Spleen (tissue), 7 donors: ENCODE measurements at regions not wholly inside any gene's neighbourhood (a gene's known extent, or its start where the extent isn't known, plus 50 kb on each side); places are given as distances from the start of the nearest gene placed in this dataset.

Experiments used
- CTCF ChIP-seq, 11 experiments: fragments of 200-600 bp in 7 of 11; fragments of 450-650 bp in 4 of 11; sonication (generic) in 4 of 11; IDR thresholded peaks in 8 of 11; conservative IDR thresholded peaks in 3 of 11; 1 replicate in 7 of 11; 2 replicates in 4 of 11; pipeline versions ENCODE4 v1.4.0 to v1.8.0; 2016 to 2021; ENCODE audit warnings: antibody characterized with exemption in 11 of 11, inconsistent platforms in 4 of 11, mild to moderate bottlenecking in 1 of 11
- POLR2A ChIP-seq, 3 donors: fragments of 450-650 bp; IDR thresholded peaks; one replicate each; pipeline ENCODE4 v1.5.1; 2017; ENCODE audit warnings: antibody characterized with exemption in 3 of 3, mild to moderate bottlenecking in 1 of 3
- POLR2AphosphoS5 ChIP-seq, 3 donors: sonication (generic); formaldehyde crosslinking; IDR thresholded peaks; one replicate each; pipeline ENCODE4 v1.5.1; 2017; ENCODE audit warnings: antibody characterized with exemption in 3 of 3
- donor health status: DM: no; HTN: no; CAD: no; lungs with moderate emphysema.
- donor health status: DM: no; HTN: no; CAD: no.
- donor health status: DM: no; HTN: no; CAD: no.

- TF ChIP-seq CTCF (IDR thresholded peaks at IDR 0.05 in 8 of 11, conservative IDR thresholded peaks at IDR 0.05 in 3 of 11) (no peak), POLR2A (IDR thresholded peaks at IDR 0.05) (no peak), POLR2AphosphoS5 (IDR thresholded peaks at IDR 0.05) (no peak)
Measured at GRCh38 chr5:67976891-67977601, 238.5 kb upstream of the PIK3R1 start.
